ENCODE measurements at regions not wholly inside any gene's neighbourhood (a gene's known extent, or its start where the extent isn't known, plus 50 kb on each side); places are given as distances from the start of the nearest gene placed in this dataset.

DNA sequence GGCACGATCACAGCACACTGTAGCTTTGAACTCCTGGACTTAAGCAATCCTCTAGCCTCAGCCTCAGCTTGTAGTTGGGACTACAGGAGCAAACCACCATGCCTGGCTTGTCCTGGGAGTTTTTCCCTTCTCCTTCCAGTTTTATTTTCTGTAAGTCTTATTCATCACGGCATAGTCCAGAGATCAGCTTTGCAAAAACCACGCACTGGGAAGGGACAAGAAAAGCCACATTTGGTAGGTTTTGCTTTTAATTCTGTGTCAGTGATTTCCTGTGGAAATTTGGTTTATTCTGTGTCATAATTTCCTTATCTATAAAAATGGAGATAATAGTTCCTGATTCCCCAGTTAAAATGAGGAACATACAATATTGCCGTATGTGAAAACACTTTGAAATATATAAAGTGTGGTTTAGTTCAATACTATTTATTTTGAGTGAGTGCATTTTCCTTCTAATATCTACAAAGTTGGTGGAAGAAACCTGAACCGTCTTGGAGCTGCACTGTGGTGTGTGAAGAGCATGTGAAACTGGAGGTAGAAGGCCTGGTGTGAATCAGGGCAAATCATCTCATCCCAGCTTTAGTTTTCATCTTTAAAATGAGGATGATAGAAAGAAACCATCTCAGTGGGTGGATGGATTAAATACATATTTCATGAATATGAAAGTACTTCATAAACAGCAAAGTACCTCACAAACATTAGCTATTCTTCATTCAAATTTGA, 92.8 kb upstream of the ELL2 start:
- in situ Hi-C loops (cut with MboI) (no loop called here), intact Hi-C loops (cut with micrococcal nuclease; ENCODE audit: unreplicated experiment) (no loop called here)
- no peak for FAIRE-seq
- Histone ChIP-seq H4K20me1 (ENCODE audit: control insufficient read depth, insufficient read depth) (no peaks in the 10 kb centered on the region), H3K4me1 (ENCODE audit: control insufficient read depth, insufficient read depth, low read length) (no peaks in the 10 kb centered on the region), H3K4me2 (ENCODE audit: control insufficient read depth, insufficient read depth) (no peak overlapping the region), H3K9ac (ENCODE audit: control insufficient read depth, insufficient read depth, low read length) (no peak overlapping the region), H3K27ac (ENCODE audit: control insufficient read depth, insufficient read depth) (no peak overlapping the region), H3K36me3 (ENCODE audit: control insufficient read depth in 2 of 2, insufficient read depth in 2 of 2, low read length in 1 of 2) (no peaks in the 10 kb centered on the region), H2AFZ (ENCODE audit: control insufficient read depth, low read depth, low read length) (no peak overlapping the region; the same call in 1 of the 2 replicates), H3K4me3 (no peak overlapping the region), H3K79me2 (ENCODE audit: control insufficient read depth, insufficient read depth, low read length) (no peaks in the 10 kb centered on the region), H3K27me3 (replicated peaks in 1 of 2; ENCODE audit: control insufficient read depth in 2 of 2, insufficient read depth in 2 of 2, low read length in 1 of 2) (no peaks in the 10 kb centered on the region), H3K9me3 (replicated peaks; ENCODE audit: control insufficient read depth, insufficient read depth, low read length) (no peaks in the 10 kb centered on the region)
- CTCF ChIA-PET = interaction anchor here (0.7 to 2.1 kb wide), 5 partner anchors 10 to 290 kb away, joined by 3 to 5 read pairs (median 4); no protein-coding TSS in a partner anchor
- no peak for DNase-seq (ENCODE audit: low read depth, low spot score)
- SMC1A ChIA-PET (ENCODE audit: uncharacterized antibody, unreplicated experiment) = interaction anchor here (0.6 to 4.0 kb wide), 11 partner anchors 11 to 281 kb away, joined by 3 to 17 read pairs (median 3); no protein-coding TSS in a partner anchor
- RAD21 ChIA-PET (ENCODE audit: unreplicated experiment) = interaction anchor here (0.6 kb wide), 1 partner anchor 24 kb away, joined by 3 read pairs; no protein-coding TSS in a partner anchor
- WGBS (ENCODE audit: insufficient coverage, insufficient replicate concordance, low lambda C conversion rate, missing lambda C conversion rate) = 90% methylated on average over 5 of the region's 5 CpGs
- no peak for ATAC-seq
- POLR2A ChIA-PET = interaction anchor here (0.6 kb wide), 1 partner anchor 10 kb away, joined by 3 read pairs; no protein-coding TSS in a partner anchor
- no TSS peak for BruUV-seq (replicated peaks)
- TF ChIP-seq BCL11A (IDR thresholded peaks at IDR 0.05; ENCODE audit: low read depth, low read length) (no peak), WRNIP1 (IDR thresholded peaks at IDR 0.05; ENCODE audit: borderline replicate concordance, low read depth, low read length) (no peak), STAT3 (IDR thresholded peaks at IDR 0.05; ENCODE audit: low read depth, low read length) (no peak), EP300 (IDR thresholded peaks at IDR 0.05; ENCODE audit: borderline replicate concordance in 1 of 2, control insufficient read depth in 1 of 2, low read depth in 2 of 2, low read length in 2 of 2) (no peak)

DNA sequence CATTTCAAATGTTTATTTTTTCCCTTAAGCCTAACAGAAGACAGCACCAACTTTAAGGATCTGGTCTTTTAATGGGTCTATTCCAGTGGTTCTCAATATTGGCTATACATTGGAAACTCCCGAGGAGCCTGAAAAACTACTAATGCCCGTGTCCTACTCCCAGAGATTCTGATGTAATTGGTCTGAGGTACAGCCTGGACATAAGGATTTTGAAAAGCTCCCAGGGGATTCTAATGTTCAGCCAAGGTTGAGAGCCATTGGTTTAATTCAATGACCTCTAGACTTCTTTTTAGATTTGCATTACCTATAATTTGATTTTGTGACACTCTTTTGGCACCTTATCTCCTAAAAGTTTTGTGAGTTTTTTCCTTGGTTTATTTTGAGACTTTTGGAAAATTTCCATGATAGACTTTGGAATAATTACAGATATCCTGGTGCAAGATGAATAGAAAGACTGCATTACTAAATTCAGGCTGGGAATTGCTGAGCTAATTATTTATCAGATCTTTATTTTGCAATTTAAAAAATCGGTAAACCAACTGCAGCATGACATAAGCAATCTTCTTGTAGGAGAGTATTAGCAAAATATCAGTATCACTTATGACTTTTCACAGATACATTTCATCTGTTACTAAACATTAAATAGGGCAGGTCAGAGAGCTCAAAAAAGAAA, 91.5 kb upstream of the ELL2 start:
- DNase-seq (ENCODE audit: low read depth, low spot score) = no peak
- no peak for FAIRE-seq
- RAD21 ChIA-PET (ENCODE audit: unreplicated experiment) = no interaction called here
- no peak overlapping the region for H3K9ac ChIP-seq (ENCODE audit: control insufficient read depth, insufficient read depth, low read length)
- POLR2A ChIA-PET = no interaction called here
- no peak overlapping the region for H3K4me2 ChIP-seq (ENCODE audit: control insufficient read depth, insufficient read depth)
- CTCF ChIA-PET = interaction anchor here (0.6 to 2.1 kb wide), 6 partner anchors 12 to 292 kb away, joined by 3 to 5 read pairs (median 4); no protein-coding TSS in a partner anchor
- H3K4me3 ChIP-seq = no peak overlapping the region
- H3K9me3 ChIP-seq (replicated peaks; ENCODE audit: control insufficient read depth, insufficient read depth, low read length) = no peaks in the 10 kb centered on the region
- SMC1A ChIA-PET (ENCODE audit: uncharacterized antibody, unreplicated experiment) = interaction anchor here (0.7 to 4.0 kb wide), 8 partner anchors 11 to 283 kb away, joined by 3 to 17 read pairs (median 3); no protein-coding TSS in a partner anchor
- no peaks in the 10 kb centered on the region for H3K36me3 ChIP-seq (ENCODE audit: control insufficient read depth in 2 of 2, insufficient read depth in 2 of 2, low read length in 1 of 2)
- intact Hi-C loops (cut with micrococcal nuclease; ENCODE audit: unreplicated experiment) (no loop called here), in situ Hi-C loops (cut with MboI) (no loop called here)
- 89% methylated on average over 3 of the region's 3 CpGs for WGBS (ENCODE audit: insufficient coverage, insufficient replicate concordance, low lambda C conversion rate, missing lambda C conversion rate)
- H3K27me3 ChIP-seq (replicated peaks in 1 of 2; ENCODE audit: control insufficient read depth in 2 of 2, insufficient read depth in 2 of 2, low read length in 1 of 2) = no peaks in the 10 kb centered on the region
- H3K27ac ChIP-seq (ENCODE audit: control insufficient read depth, insufficient read depth) = no peak overlapping the region
- H3K4me1 ChIP-seq (ENCODE audit: control insufficient read depth, insufficient read depth, low read length) = no peaks in the 10 kb centered on the region
- no peaks in the 10 kb centered on the region for H3K79me2 ChIP-seq (ENCODE audit: control insufficient read depth, insufficient read depth, low read length)
- no peak overlapping the region for H2AFZ ChIP-seq (ENCODE audit: control insufficient read depth, low read depth, low read length)
- no TSS peak for BruUV-seq (replicated peaks)
- no peaks in the 10 kb centered on the region for H4K20me1 ChIP-seq (ENCODE audit: control insufficient read depth, insufficient read depth)
- ATAC-seq = no peak
- TF ChIP-seq NFXL1 (IDR thresholded peaks at IDR 0.05; ENCODE audit: borderline replicate concordance) (no peak), SMARCA5 (IDR thresholded peaks at IDR 0.05) (no peak), RCOR1 (conservative IDR thresholded peaks at IDR 0.05; ENCODE audit: low read depth, low read length) (no peak), CREM (IDR thresholded peaks at IDR 0.05; ENCODE audit: low read depth) (no peak), ZNF207 (IDR thresholded peaks at IDR 0.05; ENCODE audit: borderline replicate concordance) (no peak), CBX5 (IDR thresholded peaks at IDR 0.05; ENCODE audit: low read depth) (no peak), STAT3 (IDR thresholded peaks at IDR 0.05; ENCODE audit: low read depth, low read length) (no peak)
- TF ChIP-seq, protein P1, sequence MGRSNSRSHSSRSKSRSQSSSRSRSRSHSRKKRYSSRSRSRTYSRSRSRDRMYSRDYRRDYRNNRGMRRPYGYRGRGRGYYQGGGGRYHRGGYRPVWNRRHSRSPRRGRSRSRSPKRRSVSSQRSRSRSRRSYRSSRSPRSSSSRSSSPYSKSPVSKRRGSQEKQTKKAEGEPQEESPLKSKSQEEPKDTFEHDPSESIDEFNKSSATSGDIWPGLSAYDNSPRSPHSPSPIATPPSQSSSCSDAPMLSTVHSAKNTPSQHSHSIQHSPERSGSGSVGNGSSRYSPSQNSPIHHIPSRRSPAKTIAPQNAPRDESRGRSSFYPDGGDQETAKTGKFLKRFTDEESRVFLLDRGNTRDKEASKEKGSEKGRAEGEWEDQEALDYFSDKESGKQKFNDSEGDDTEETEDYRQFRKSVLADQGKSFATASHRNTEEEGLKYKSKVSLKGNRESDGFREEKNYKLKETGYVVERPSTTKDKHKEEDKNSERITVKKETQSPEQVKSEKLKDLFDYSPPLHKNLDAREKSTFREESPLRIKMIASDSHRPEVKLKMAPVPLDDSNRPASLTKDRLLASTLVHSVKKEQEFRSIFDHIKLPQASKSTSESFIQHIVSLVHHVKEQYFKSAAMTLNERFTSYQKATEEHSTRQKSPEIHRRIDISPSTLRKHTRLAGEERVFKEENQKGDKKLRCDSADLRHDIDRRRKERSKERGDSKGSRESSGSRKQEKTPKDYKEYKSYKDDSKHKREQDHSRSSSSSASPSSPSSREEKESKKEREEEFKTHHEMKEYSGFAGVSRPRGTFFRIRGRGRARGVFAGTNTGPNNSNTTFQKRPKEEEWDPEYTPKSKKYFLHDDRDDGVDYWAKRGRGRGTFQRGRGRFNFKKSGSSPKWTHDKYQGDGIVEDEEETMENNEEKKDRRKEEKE (IDR thresholded peaks at IDR 0.05) = no peak
- TF ChIP-seq, protein P2, sequence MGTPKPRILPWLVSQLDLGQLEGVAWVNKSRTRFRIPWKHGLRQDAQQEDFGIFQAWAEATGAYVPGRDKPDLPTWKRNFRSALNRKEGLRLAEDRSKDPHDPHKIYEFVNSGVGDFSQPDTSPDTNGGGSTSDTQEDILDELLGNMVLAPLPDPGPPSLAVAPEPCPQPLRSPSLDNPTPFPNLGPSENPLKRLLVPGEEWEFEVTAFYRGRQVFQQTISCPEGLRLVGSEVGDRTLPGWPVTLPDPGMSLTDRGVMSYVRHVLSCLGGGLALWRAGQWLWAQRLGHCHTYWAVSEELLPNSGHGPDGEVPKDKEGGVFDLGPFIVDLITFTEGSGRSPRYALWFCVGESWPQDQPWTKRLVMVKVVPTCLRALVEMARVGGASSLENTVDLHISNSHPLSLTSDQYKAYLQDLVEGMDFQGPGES (IDR thresholded peaks at IDR 0.05) = no peak
